Naive B cell (primary cell): ENCODE measurements at regions not wholly inside any gene's neighbourhood (a gene's known extent, or its start where the extent isn't known, plus 50 kb on each side); places are given as distances from the start of the nearest gene placed in this dataset.
"Not testable (repeated sequence)": the region's sequence is repeated elsewhere in the genome, so short reads cannot be mapped to it uniquely, and the experiment has no call there.

Source experiments
- ATAC-seq, 2 donors: fragments of 150-1000 bp; cut with Tn5 transposase; 2 replicates each; pipeline ENCODE4 v1.10.0; 2021; ENCODE audit warnings: low read depth in 2 of 2, mild to moderate bottlenecking in 2 of 2, moderate library complexity in 2 of 2
- DNase-seq: peaks from one replicate; pipeline ENCODE4 v3.0.0; 2022
- H3K27ac Mint-ChIP-seq, 6 donors: one replicate each; pipeline ENCODE4 v1.8.0; 2020 to 2022; ENCODE audit warnings: mild to moderate bottlenecking in 6 of 6, mixed read lengths in 6 of 6, moderate library complexity in 5 of 6, inconsistent platforms in 2 of 6
- H3K27me3 Mint-ChIP-seq, 3 donors: one replicate each; pipeline ENCODE4 v1.8.0; 2021 to 2022; ENCODE audit warnings: mixed read lengths in 3 of 3, mild to moderate bottlenecking in 1 of 3
- H3K36me3 Mint-ChIP-seq, 2 donors: one replicate each; pipeline ENCODE4 v1.8.0; 2020 to 2022; ENCODE audit warnings: mixed read lengths in 2 of 2, inconsistent platforms in 1 of 2, mild to moderate bottlenecking in 1 of 2
- H3K4me1 Mint-ChIP-seq, 3 donors: one replicate each; pipeline ENCODE4 v1.8.0; 2020 to 2022; ENCODE audit warnings: mixed read lengths in 3 of 3, inconsistent platforms in 1 of 3, mild to moderate bottlenecking in 1 of 3, moderate library complexity in 1 of 3
- H3K4me3 Mint-ChIP-seq, 8 donors: one replicate each; pipeline ENCODE4 v1.8.0; 2020 to 2022; ENCODE audit warnings: mild to moderate bottlenecking in 8 of 8, mixed read lengths in 8 of 8, moderate library complexity in 8 of 8, inconsistent platforms in 2 of 8
- H3K9me3 Mint-ChIP-seq, 7 donors: one replicate each; pipeline ENCODE4 v1.8.0; 2020 to 2022; ENCODE audit warnings: mixed read lengths in 7 of 7, mild to moderate bottlenecking in 5 of 7, inconsistent platforms in 2 of 7, moderate library complexity in 1 of 7

GRCh38 chr11:71156301-71156700 lies 96.1 kb downstream of the SHANK2 start:
- Mint-ChIP-seq H3K27me3 (peaks cover 19 to 57% (median 31%) of the 10 kb centered on the region in 3 donors), H3K4me3 (no peak overlapping the region), H3K9me3 (peaks cover 0 to 2% (median 0%) of the 10 kb centered on the region in 7 donors), H3K4me1 (peaks cover 0 to 11% (median 0%) of the 10 kb centered on the region in 3 donors), H3K27ac (no peak overlapping the region), H3K36me3 (peaks cover 0 to 4% of the 10 kb centered on the region in 2 donors)
- no peak for DNase-seq
- ATAC-seq = no peak

GRCh38 chr11:71155846-71156245 lies 96.5 kb downstream of the SHANK2 start:
- ATAC-seq (no peak), DNase-seq (no peak)
- no peak overlapping the region for H3K4me3 Mint-ChIP-seq
- H3K36me3 Mint-ChIP-seq = peaks cover 0 to 7% of the 10 kb centered on the region in 2 donors
- peaks cover 23 to 62% (median 35%) of the 10 kb centered on the region in 3 donors for H3K27me3 Mint-ChIP-seq
- H3K27ac Mint-ChIP-seq = no peak overlapping the region
- H3K9me3 Mint-ChIP-seq = peaks cover 0 to 2% (median 0%) of the 10 kb centered on the region in 7 donors
- H3K4me1 Mint-ChIP-seq = peaks cover 0 to 11% (median 0%) of the 10 kb centered on the region in 3 donors

GRCh38 chr11:71154261-71154805 lies 98.0 kb downstream of the SHANK2 start:
- peaks cover 0 to 4% (median under 1%) of the 10 kb centered on the region in 7 donors for H3K9me3 Mint-ChIP-seq
- DNase-seq (no peak), ATAC-seq (no peak)
- H3K4me3 Mint-ChIP-seq = no peak overlapping the region
- H3K27ac Mint-ChIP-seq = no peak overlapping the region
- peaks cover 0 to 7% of the 10 kb centered on the region in 2 donors for H3K36me3 Mint-ChIP-seq
- peaks cover 26 to 69% (median 40%) of the 10 kb centered on the region in 3 donors for H3K27me3 Mint-ChIP-seq
- peaks cover 0 to 11% (median 0%) of the 10 kb centered on the region in 3 donors for H3K4me1 Mint-ChIP-seq

GRCh38 chr11:71153005-71153390 lies 99.4 kb downstream of the SHANK2 start:
- no peak for ATAC-seq
- Mint-ChIP-seq H3K36me3 (peaks cover 0 to 7% of the 10 kb centered on the region in 2 donors), H3K4me3 (no peak overlapping the region), H3K27ac (no peak overlapping the region), H3K4me1 (peaks cover 0 to 11% (median 0%) of the 10 kb centered on the region in 3 donors), H3K9me3 (peaks cover 0 to 11% (median 3%) of the 10 kb centered on the region in 7 donors), H3K27me3 (peaks cover 35 to 77% (median 35%) of the 10 kb centered on the region in 3 donors)
- no peak for DNase-seq

GRCh38 chr11:71152312-71153004 lies 99.9 kb downstream of the SHANK2 start:
- Mint-ChIP-seq H3K27me3 (peaks cover 35 to 77% (median 36%) of the 10 kb centered on the region in 3 donors), H3K4me1 (peaks cover 0 to 11% (median 0%) of the 10 kb centered on the region in 3 donors), H3K9me3 (peaks cover 0 to 11% (median 3%) of the 10 kb centered on the region in 7 donors), H3K27ac (peak overlapping the region in 1 of 6 donors; percentile 77), H3K4me3 (peak overlapping the region in 1 of 8 donors; percentile 20)
- H3K36me3 Mint-ChIP-seq, DNase-seq, ATAC-seq: not testable (repeated sequence)

GRCh38 chr11:71151561-71151960 lies 100.8 kb downstream of the SHANK2 start:
- Mint-ChIP-seq H3K27ac (no peak overlapping the region), H3K36me3 (peaks cover 0 to 7% of the 10 kb centered on the region in 2 donors), H3K27me3 (peaks cover 31 to 68% (median 42%) of the 10 kb centered on the region in 3 donors), H3K9me3 (peaks cover 0 to 11% (median 3%) of the 10 kb centered on the region in 7 donors), H3K4me3 (peak overlapping the region in 1 of 8 donors; percentile 56), H3K4me1 (peaks cover 0 to 11% (median 0%) of the 10 kb centered on the region in 3 donors)
- DNase-seq (no peak), ATAC-seq (no peak)

GRCh38 chr11:71150859-71151258 lies 101.5 kb downstream of the SHANK2 start:
- ATAC-seq = no peak
- no peak overlapping the region for H3K4me3 Mint-ChIP-seq
- H3K4me1 Mint-ChIP-seq = peaks cover 0 to 11% (median 0%) of the 10 kb centered on the region in 3 donors
- H3K9me3 Mint-ChIP-seq = peaks cover 0 to 11% (median 3%) of the 10 kb centered on the region in 7 donors
- H3K27ac Mint-ChIP-seq = no peak overlapping the region
- peaks cover 0 to 7% of the 10 kb centered on the region in 2 donors for H3K36me3 Mint-ChIP-seq
- DNase-seq = no peak
- H3K27me3 Mint-ChIP-seq = peaks cover 31 to 67% (median 43%) of the 10 kb centered on the region in 3 donors

- Mint-ChIP-seq H3K9me3 (peaks cover 0 to 13% (median 3%) of the 10 kb centered on the region in 7 donors), H3K4me3 (no peak overlapping the region), H3K36me3 (peaks cover 0 to 7% of the 10 kb centered on the region in 2 donors), H3K27me3 (peaks cover 31 to 62% (median 37%) of the 10 kb centered on the region in 3 donors), H3K4me1 (peaks cover 0 to 11% (median 0%) of the 10 kb centered on the region in 3 donors), H3K27ac (peak overlapping the region in 2 of 6 donors; percentile 35 to 42)
- DNase-seq (no peak), ATAC-seq (no peak)
Observed at GRCh38 chr11:71148716-71149115, 103.7 kb downstream of the SHANK2 start.

GRCh38 chr11:71147331-71147730 lies 105.0 kb downstream of the SHANK2 start:
- DNase-seq (no peak), ATAC-seq (no peak)
- Mint-ChIP-seq H3K4me1 (peaks cover 0 to 2% (median 0%) of the 10 kb centered on the region in 3 donors), H3K9me3 (peaks cover 0 to 13% (median 3%) of the 10 kb centered on the region in 7 donors), H3K27ac (no peak overlapping the region), H3K36me3 (peaks cover 0 to 7% of the 10 kb centered on the region in 2 donors), H3K4me3 (no peak overlapping the region), H3K27me3 (peaks cover 22 to 52% (median 37%) of the 10 kb centered on the region in 3 donors)

- H3K27me3 Mint-ChIP-seq = peaks cover 22 to 52% (median 37%) of the 10 kb centered on the region in 3 donors
- peaks cover 0 to 7% of the 10 kb centered on the region in 2 donors for H3K36me3 Mint-ChIP-seq
- H3K9me3 Mint-ChIP-seq = peaks cover 0 to 13% (median 3%) of the 10 kb centered on the region in 7 donors
- DNase-seq = no peak
- no peak for ATAC-seq
- H3K27ac Mint-ChIP-seq = no peak overlapping the region
- no peaks in the 10 kb centered on the region for H3K4me1 Mint-ChIP-seq
- no peak overlapping the region for H3K4me3 Mint-ChIP-seq
Observed at GRCh38 chr11:71146846-71147245, 105.5 kb downstream of the SHANK2 start.

- ATAC-seq = no peak
- H3K27me3 Mint-ChIP-seq = peaks cover 19 to 49% (median 31%) of the 10 kb centered on the region in 3 donors
- no peak overlapping the region for H3K27ac Mint-ChIP-seq
- no peak for DNase-seq
- no peak overlapping the region for H3K4me3 Mint-ChIP-seq
- peaks cover 0 to 2% of the 10 kb centered on the region in 2 donors for H3K36me3 Mint-ChIP-seq
- peaks cover 0 to 12% (median 3%) of the 10 kb centered on the region in 7 donors for H3K9me3 Mint-ChIP-seq
- H3K4me1 Mint-ChIP-seq = no peaks in the 10 kb centered on the region
Observed at GRCh38 chr11:71145988-71146824, 106.2 kb downstream of the SHANK2 start.

- Mint-ChIP-seq H3K27me3 (peaks cover 12 to 41% (median 24%) of the 10 kb centered on the region in 3 donors), H3K27ac (no peak overlapping the region), H3K4me3 (no peak overlapping the region), H3K9me3 (peaks cover 0 to 12% (median 3%) of the 10 kb centered on the region in 7 donors), H3K36me3 (no peaks in the 10 kb centered on the region), H3K4me1 (no peaks in the 10 kb centered on the region)
- no peak for DNase-seq
- ATAC-seq = no peak
Observed at GRCh38 chr11:71145368-71145767, 107.0 kb downstream of the SHANK2 start.

- Mint-ChIP-seq H3K27ac (no peak overlapping the region), H3K36me3 (no peaks in the 10 kb centered on the region), H3K4me1 (no peaks in the 10 kb centered on the region), H3K27me3 (peaks cover 12 to 44% (median 22%) of the 10 kb centered on the region in 3 donors), H3K4me3 (peak overlapping the region in 1 of 8 donors; percentile 34), H3K9me3 (peaks cover 0 to 12% (median 3%) of the 10 kb centered on the region in 7 donors)
- no peak for DNase-seq
- no peak for ATAC-seq
Observed at GRCh38 chr11:71144736-71145135, 107.6 kb downstream of the SHANK2 start.
